B cell (primary cell): ENCODE measurements at regions not wholly inside any gene's neighbourhood (a gene's known extent, or its start where the extent isn't known, plus 50 kb on each side); places are given as distances from the start of the nearest gene placed in this dataset.
"Not testable (repeated sequence)": the region's sequence is repeated elsewhere in the genome, so short reads cannot be mapped to it uniquely, and the experiment has no call there.

Source experiments
- ATAC-seq: fragments of 200-7000 bp; cut with Tn5 transposase; one replicate; pipeline ENCODE4 v1.10.0; 2021; ENCODE audit warnings: low read depth, mild to moderate bottlenecking, moderate number of reproducible peaks, moderate library complexity
- CTCF ChIA-PET: fragments of 350-600 bp; sonication (Branson Sonifier 250); formaldehyde crosslinking; loops from one replicate; lab custom pipeline; 2021; ENCODE audit warnings: antibody characterized with exemption, inconsistent platforms; lab: Charles Lee
- POLR2A ChIA-PET: fragments of 350-600 bp; sonication (Branson Sonifier 250); formaldehyde crosslinking; loops from one replicate; lab custom pipeline; 2021; ENCODE audit warnings: antibody characterized with exemption; lab: Charles Lee
- DNase-seq: peaks from one replicate; pipeline ENCODE4 v3.0.0; 2013
- H2AFZ ChIP-seq: 2 replicates; pipeline ENCODE4 v1.6.1; 2012; ENCODE audit warnings: mild to moderate bottlenecking, low read depth, low read length; ENCODE audit not compliant: insufficient read depth, poor library complexity, severe bottlenecking
- H3K27ac ChIP-seq, 2 donors: 1 replicate in 1 of 2; 2 replicates in 1 of 2; pipeline ENCODE4 v1.5.1; 2012 to 2013; ENCODE audit warnings: low read length in 2 of 2, mild to moderate bottlenecking in 2 of 2, moderate library complexity in 1 of 2
- H3K27me3 ChIP-seq, 4 experiments: fragments of 200-600 bp in 1 of 4; sonication (generic) in 1 of 4; replicated peaks in 1 of 4; 1 replicate in 2 of 4; 2 replicates in 2 of 4; pipeline versions ENCODE4 v1.6.1 to v1.7.0; 2013 to 2016; ENCODE audit warnings: low read length in 3 of 4, mild to moderate bottlenecking in 2 of 4, mixed read lengths in 1 of 4, moderate library complexity in 1 of 4; ENCODE audit not compliant: insufficient read depth in 4 of 4, control insufficient read depth in 3 of 4; ENCODE audit errors: control extremely low read depth in 1 of 4
- H3K36me3 ChIP-seq, 2 experiments: replicated peaks in 1 of 2; 1 replicate in 1 of 2; 2 replicates in 1 of 2; pipeline versions ENCODE4 v1.6.1 to v1.7.1; 2013; ENCODE audit warnings: low read length in 1 of 2; ENCODE audit not compliant: insufficient read depth in 2 of 2, control insufficient read depth in 1 of 2; ENCODE audit errors: control extremely low read depth in 1 of 2, extremely low read depth in 1 of 2
- H3K4me1 ChIP-seq, 2 donors: fragments of 200-600 bp in 1 of 2; sonication (generic) in 1 of 2; 1 replicate in 1 of 2; 2 replicates in 1 of 2; pipeline versions ENCODE4 v1.5.1 to v1.6.1; 2013 to 2017; ENCODE audit warnings: low read length in 2 of 2; ENCODE audit not compliant: control insufficient read depth in 2 of 2, insufficient read depth in 2 of 2
- H3K4me2 ChIP-seq: replicated peaks from 2 replicates; pipeline ENCODE3; 2012; ENCODE audit warnings: mild to moderate bottlenecking, low read depth, low read length; ENCODE audit not compliant: poor library complexity, severe bottlenecking
- H3K4me3 ChIP-seq, 5 experiments: fragments of 200-600 bp in 1 of 5; sonication (generic) in 1 of 5; 1 replicate in 3 of 5; 2 replicates in 2 of 5; pipeline versions ENCODE4 v1.5.1 to v1.7.0; 2011 to 2016; ENCODE audit warnings: low read length in 4 of 5, mild to moderate bottlenecking in 4 of 5, low read depth in 2 of 5, control low read depth in 1 of 5, moderate library complexity in 1 of 5; ENCODE audit not compliant: insufficient read depth in 1 of 5; ENCODE audit errors: control extremely low read depth in 1 of 5, extremely low read depth in 1 of 5
- H3K79me2 ChIP-seq: fragments of 200-600 bp; sonication (generic); one replicate; pipeline ENCODE4 v1.6.0; 2016; ENCODE audit warnings: low read length; ENCODE audit not compliant: control insufficient read depth, insufficient read depth
- H3K9ac ChIP-seq: fragments of 200-600 bp; sonication (generic); 2 replicates; pipeline ENCODE4 v1.6.1; 2017; ENCODE audit warnings: mild to moderate bottlenecking, low read length, moderate library complexity
- H3K9me3 ChIP-seq, 3 donors: one replicate each; pipeline versions ENCODE4 v1.6.1 to v1.7.1; 2013; ENCODE audit warnings: low read length in 2 of 3; ENCODE audit not compliant: control insufficient read depth in 2 of 3, insufficient read depth in 1 of 3; ENCODE audit errors: control extremely low read depth in 1 of 3
- H4K20me1 ChIP-seq: 2 replicates; pipeline ENCODE4 v1.6.0; 2012; ENCODE audit warnings: mild to moderate bottlenecking, low read length; ENCODE audit not compliant: insufficient read depth, control insufficient read depth, poor library complexity, severe bottlenecking
- H3K27ac Mint-ChIP-seq: one replicate; pipeline ENCODE4 v1.8.0; 2021; ENCODE audit warnings: mixed read lengths
- H3K27me3 Mint-ChIP-seq: one replicate; pipeline ENCODE4 v1.8.0; 2021; ENCODE audit warnings: mixed read lengths
- H3K4me1 Mint-ChIP-seq: one replicate; pipeline ENCODE4 v1.8.0; 2021; ENCODE audit warnings: mixed read lengths
- H3K4me3 Mint-ChIP-seq: one replicate; pipeline ENCODE4 v1.8.0; 2021; ENCODE audit warnings: mixed read lengths
- H3K9me3 Mint-ChIP-seq: one replicate; pipeline ENCODE4 v1.8.0; 2022; ENCODE audit warnings: mixed read lengths; ENCODE audit not compliant: insufficient read depth
- EZH2 ChIP-seq: IDR thresholded peaks from 2 replicates; pipeline ENCODE4 v1.6.1; 2012; ENCODE audit warnings: borderline replicate concordance, low read depth, mild to moderate bottlenecking, moderate library complexity, low read length; ENCODE audit not compliant: insufficient read depth, poor library complexity, severe bottlenecking
- WGBS: methylation state at CpG from one replicate; pipeline ENCODE4 v1.1.5; 2013; ENCODE audit warnings: missing lambda C conversion rate; ENCODE audit not compliant: insufficient coverage; 5-methylcytosine and 5-hydroxymethylcytosine counted together
- intact Hi-C: fragments of 100-400 bp; cut with micrococcal nuclease; formaldehyde crosslinking; loops from one replicate; pipeline ENCODE4 v1.10.0; 2022
- TF ChIP-seq, protein P1 (sequence below): fragments of 200-600 bp; IDR thresholded peaks from one replicate; pipeline ENCODE4 v1.8.0; 2022; ENCODE audit warnings: antibody characterized with exemption, mild to moderate bottlenecking

DNA sequence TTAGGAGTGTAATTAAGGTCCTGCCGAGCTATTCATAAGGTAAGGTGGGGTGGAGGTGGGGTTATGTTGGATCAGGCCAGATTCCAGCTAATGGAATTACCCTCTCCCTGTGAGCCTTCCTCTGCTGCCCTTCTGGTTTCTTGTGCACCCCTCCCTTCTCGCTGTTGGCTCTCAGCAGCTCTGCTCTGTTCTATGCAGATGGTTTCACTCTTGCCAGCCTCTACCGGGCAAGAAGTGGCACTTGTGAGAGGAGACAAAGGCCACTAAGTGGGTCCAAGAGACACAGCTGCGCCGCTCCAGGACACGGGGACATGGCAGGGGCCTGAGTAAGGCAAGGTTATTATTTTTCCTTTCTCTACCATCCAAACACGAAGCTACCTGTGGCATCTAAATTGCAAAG lies 334.4 kb downstream of the EMP1 start:
- peaks cover 19% of the 10 kb centered on the region for H3K4me1 Mint-ChIP-seq
- Histone ChIP-seq H3K27ac (no peak overlapping the region), H3K4me2 (no peak overlapping the region), H3K4me3 (no peak overlapping the region), H4K20me1 (no peaks in the 10 kb centered on the region), H3K4me1 (peaks cover 16 to 18% of the 10 kb centered on the region in 2 donors), H2AFZ (no peak overlapping the region), H3K36me3 (no peaks in the 10 kb centered on the region), H3K9ac (no peak overlapping the region), H3K9me3 (no peaks in the 10 kb centered on the region), H3K79me2 (no peaks in the 10 kb centered on the region), H3K27me3 (no peaks in the 10 kb centered on the region)
- no peak for TF ChIP-seq EZH2
- TF ChIP-seq, protein P1, sequence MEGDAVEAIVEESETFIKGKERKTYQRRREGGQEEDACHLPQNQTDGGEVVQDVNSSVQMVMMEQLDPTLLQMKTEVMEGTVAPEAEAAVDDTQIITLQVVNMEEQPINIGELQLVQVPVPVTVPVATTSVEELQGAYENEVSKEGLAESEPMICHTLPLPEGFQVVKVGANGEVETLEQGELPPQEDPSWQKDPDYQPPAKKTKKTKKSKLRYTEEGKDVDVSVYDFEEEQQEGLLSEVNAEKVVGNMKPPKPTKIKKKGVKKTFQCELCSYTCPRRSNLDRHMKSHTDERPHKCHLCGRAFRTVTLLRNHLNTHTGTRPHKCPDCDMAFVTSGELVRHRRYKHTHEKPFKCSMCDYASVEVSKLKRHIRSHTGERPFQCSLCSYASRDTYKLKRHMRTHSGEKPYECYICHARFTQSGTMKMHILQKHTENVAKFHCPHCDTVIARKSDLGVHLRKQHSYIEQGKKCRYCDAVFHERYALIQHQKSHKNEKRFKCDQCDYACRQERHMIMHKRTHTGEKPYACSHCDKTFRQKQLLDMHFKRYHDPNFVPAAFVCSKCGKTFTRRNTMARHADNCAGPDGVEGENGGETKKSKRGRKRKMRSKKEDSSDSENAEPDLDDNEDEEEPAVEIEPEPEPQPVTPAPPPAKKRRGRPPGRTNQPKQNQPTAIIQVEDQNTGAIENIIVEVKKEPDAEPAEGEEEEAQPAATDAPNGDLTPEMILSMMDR: no peak
- H3K27ac Mint-ChIP-seq: no peak overlapping the region
- DNase-seq (no peak), ATAC-seq (no peak)
- intact Hi-C loops: no loop called here
- POLR2A ChIA-PET: no interaction called here
- H3K4me3 Mint-ChIP-seq: no peak overlapping the region
- no peaks in the 10 kb centered on the region for H3K27me3 Mint-ChIP-seq
- 100% methylated on average over 2 of the region's 7 CpGs for WGBS
- no peaks in the 10 kb centered on the region for H3K9me3 Mint-ChIP-seq
- CTCF ChIA-PET: interaction anchor here (0.9 to 1.4 kb wide), 2 partner anchors 17 to 29 kb away, joined by 3 to 4 read pairs; no protein-coding TSS in a partner anchor

DNA sequence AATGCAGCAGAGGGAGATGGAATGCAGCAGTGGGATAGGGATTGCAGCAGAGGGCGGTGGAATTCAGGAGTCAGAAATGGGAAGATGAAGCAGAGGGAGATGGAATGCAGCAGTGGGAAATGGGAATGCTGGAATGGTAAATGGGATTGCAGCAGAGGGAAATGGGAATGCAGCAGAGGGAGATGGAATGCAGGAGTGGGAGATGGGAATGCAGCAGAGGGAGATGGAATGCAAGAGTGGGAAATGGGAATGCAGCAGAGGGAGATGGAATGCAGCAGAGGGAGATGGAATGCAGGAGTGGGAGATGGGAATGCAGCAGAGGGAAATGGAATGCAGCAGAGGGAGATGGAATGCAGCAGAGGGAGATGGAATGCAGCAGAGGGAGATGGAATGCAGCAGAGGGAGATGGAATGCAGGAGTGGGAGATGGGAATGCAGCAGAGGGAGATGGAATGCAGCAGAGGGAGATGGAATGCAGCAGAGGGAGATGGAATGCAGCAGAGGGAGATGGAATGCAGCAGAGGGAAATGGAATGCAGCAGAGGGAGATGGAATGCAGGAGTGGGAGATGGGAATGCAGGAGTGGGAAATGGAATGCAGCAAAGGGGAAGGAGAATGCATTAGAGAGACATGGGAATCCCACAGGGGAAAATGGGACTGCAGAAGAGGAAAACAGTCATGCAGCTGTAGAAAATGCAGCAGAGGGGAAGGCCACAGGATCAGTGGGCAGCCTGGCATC lies 329.8 kb downstream of the EMP1 start:
- H3K4me3 Mint-ChIP-seq, H3K27me3 Mint-ChIP-seq, H3K9me3 Mint-ChIP-seq, DNase-seq, H3K9me3 ChIP-seq, intact Hi-C loops, H3K27me3 ChIP-seq, H3K27ac Mint-ChIP-seq, H3K79me2 ChIP-seq, H2AFZ ChIP-seq, POLR2A ChIA-PET, H3K36me3 ChIP-seq, H3K4me1 ChIP-seq, H3K4me2 ChIP-seq, CTCF ChIA-PET, ATAC-seq, H4K20me1 ChIP-seq, H3K9ac ChIP-seq, H3K4me3 ChIP-seq, H3K27ac ChIP-seq, H3K4me1 Mint-ChIP-seq: not testable (repeated sequence)
- 91% methylated on average over 1 of the region's 1 CpG for WGBS
